NCI-H1048 (cell line): ENCODE measurements at regions not wholly inside any gene's neighbourhood (a gene's known extent, or its start where the extent isn't known, plus 50 kb on each side); places are given as distances from the start of the nearest gene placed in this dataset.

Experiments used
- DNase-seq: peaks from one replicate; lab custom pipeline; 2025; lab: John Stamatoyannopoulos, UW

DNA sequence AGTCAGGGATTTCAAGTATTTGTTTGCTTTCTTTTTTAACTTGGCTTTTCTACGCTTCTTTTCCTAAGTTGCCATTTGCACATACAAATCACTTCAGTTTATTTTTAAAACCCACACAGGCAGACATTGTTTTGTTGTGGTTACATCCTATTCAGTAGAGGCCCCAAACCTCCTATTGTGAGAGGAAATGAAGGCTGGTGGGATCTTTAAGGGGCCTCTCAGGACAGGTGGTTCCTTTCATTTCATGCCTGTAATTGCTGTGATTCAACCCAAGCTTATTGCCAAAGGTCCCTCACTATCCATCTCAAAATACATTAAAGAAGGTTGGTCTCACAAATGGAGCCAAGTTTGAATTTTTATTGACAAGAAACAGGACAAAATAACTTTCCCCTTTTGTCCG is 257.1 kb downstream of the ADAMTS20 start:
- DNase-seq = no peak

GRCh38 chr12:43294147-43294546 is 257.9 kb downstream of the ADAMTS20 start:
- DNase-seq = no peak

GRCh38 chr12:43293396-43293795 is 258.6 kb downstream of the ADAMTS20 start:
- DNase-seq = no peak

DNA sequence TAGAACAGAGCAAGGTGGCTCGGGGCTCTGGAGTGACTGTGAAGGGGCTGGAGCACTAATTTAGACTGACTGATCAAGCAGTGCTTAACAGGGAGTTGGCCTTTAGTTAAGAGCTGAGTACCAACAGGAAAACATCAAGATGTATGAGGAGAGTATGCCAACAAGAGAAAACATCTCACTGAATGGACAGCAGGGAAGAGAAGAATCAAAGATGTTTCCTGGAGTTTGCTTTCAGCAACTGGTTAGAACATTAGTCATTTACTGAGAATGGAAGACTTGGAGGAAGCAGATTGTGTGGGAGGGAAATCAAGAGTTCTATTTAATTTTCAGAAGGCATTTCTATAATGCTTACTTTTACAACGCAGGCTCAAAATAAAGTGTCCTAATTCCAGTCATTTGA is 259.3 kb downstream of the ADAMTS20 start:
- DNase-seq = no peak

DNA sequence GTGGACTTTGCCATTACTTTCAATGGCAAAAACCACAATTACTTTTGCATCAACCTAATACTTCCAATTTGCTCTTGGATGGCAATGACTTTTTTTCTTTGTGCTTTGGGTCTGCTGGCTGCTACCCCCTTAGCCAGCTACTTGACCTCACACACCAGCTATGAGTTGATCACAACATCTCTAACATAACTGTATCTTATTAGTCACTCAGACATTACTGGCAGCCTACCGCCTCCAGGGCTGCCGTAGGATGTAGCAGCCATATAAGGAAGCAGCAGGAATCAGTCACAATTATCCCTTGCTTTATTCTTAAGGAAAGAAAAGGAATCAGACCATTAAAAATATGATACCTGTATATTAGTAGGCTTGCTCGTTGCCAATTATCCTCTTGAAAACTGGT is 260.5 kb downstream of the ADAMTS20 start:
- no peak for DNase-seq

GRCh38 chr12:43290836-43291235 is 261.2 kb downstream of the ADAMTS20 start:
- no peak for DNase-seq

GRCh38 chr12:43289426-43289801 is 262.6 kb downstream of the ADAMTS20 start:
- no peak for DNase-seq

- DNase-seq = no peak
Observed at GRCh38 chr12:43288671-43289425, 263.2 kb downstream of the ADAMTS20 start.

GRCh38 chr12:43287706-43288383 is 264.2 kb downstream of the ADAMTS20 start:
- DNase-seq = no peak

DNA sequence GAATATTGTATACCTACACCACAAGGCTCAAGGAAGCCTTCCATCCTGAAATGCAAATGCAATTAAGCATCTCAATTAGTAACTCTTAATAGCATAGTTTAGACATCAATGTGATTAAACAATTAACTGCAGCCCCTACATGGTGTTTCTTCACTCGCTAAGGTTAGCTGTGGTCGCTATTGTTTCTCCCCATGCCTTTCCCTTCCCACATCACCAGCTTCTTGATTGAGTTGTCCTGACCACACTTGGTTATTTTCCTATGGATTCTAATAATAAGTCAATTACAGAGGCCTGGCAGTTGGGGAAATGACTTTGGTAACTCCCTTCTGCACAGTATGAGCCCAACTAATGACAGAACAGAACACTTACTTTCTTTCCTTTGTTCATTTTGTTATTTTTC is 265.0 kb downstream of the ADAMTS20 start:
- no peak for DNase-seq

DNA sequence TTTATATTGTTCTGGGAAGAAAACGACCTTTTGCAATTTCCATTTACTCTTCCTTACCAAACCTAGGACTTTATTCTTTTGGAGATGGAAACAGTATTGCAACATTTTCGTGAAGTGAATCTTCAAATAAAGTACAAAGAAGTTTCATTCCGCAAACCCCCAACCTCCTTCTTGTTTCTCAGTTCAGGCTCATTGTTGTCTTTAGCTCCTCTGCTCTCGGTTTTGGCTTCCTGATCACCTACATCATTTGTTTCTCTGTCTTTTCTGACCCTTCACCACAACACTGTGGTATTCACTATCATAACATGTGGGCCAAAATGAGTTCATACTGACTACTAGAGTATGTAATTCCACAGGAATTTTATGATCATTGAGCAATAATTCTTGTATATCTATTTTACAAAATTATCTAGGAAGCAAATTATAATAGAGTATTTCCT is 266.8 kb downstream of the ADAMTS20 start:
- no peak for DNase-seq

GRCh38 chr12:43284486-43285158 is 267.4 kb downstream of the ADAMTS20 start:
- DNase-seq = no peak

DNA sequence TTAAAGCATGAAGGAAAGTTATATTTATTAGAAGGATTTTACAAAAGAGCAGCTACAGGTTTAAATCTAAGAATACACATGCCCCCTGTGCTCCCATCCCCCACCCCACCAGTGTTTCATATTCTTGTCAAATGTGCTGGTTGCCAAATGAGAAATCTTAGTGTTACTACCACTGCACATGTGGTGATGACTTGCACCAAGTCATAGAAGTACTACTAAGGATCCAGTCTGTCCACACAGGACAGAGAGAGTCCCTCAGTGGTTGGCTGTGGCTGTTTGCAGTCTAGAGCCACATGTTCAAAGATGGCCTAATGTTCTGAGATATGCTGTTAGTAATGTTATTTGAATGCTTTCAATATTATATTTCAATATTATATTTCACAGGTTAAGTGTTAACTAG is 268.8 kb downstream of the ADAMTS20 start:
- no peak for DNase-seq

DNA sequence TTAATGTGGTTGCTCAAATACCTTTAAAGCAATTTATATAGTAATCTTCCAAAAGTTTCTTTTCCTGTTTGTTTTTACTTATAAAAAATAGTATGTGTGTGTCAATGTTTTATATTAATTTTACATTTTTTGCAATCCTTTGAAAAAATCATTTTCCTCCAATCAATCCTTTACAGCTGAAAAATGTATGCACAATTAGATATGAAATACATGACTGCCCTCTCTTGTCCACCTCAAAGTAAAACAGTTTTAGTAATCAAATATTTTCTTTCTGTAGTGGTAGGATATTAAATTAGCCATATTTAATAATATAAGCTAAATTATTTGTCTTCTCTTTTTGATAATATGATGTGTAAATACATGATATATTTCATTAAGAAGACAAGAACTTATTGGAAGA is 269.9 kb downstream of the ADAMTS20 start:
- no peak for DNase-seq

DNA sequence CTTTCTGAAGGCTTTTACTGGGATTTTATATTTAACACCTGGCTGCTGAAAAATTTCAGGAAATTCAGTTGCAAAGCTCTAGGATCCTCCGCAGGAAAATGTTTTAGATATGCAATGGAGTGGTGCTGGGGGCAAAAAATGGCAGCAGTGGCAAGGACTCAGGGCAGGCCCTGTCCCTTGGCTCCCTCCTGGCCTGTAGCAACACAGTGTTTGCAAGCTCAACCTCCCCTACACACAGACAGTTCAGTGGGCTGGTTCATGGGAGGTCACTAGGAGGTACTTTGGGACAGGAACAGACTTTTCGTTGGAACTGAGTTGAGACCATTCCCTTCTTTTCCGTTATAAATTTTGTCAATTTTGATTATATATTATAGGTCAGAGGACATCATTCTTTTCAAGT is 270.4 kb downstream of the ADAMTS20 start:
- DNase-seq = no peak

DNA sequence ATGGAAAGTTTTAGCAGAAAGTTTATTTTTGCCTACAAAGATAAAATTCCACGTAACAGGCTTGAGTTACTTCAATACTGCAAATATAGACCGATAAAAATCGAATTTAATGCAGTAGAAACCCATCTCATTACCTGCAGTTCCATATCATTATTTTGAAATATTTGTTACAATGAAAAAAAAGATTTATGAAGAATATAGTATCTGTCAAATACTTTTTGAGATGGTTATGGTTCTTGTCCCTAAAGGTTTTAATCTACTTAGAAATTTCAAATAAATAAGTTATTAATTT is 273.5 kb downstream of the ADAMTS20 start:
- no peak for DNase-seq

GRCh38 chr12:43277651-43278540 is 274.1 kb downstream of the ADAMTS20 start:
- DNase-seq = no peak

DNA sequence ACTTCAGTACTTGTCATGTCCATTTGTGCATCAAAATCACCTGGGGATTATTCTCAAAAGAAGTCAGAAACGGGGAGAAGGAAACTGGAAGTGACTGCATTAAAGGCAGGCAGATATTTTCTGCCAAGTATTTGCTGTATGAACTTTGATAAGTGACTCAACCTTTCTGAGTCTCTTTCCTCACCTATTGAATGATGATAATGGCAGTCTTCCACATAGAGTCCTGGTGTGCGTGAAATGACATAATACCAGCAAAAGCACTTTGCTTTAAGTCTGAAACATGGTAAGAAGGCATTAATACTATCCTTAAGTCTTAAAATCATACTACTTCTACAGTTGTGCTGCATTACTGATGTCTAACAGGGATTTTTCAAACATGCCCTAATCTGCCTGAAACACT is 278.5 kb downstream of the ADAMTS20 start:
- no peak for DNase-seq

DNA sequence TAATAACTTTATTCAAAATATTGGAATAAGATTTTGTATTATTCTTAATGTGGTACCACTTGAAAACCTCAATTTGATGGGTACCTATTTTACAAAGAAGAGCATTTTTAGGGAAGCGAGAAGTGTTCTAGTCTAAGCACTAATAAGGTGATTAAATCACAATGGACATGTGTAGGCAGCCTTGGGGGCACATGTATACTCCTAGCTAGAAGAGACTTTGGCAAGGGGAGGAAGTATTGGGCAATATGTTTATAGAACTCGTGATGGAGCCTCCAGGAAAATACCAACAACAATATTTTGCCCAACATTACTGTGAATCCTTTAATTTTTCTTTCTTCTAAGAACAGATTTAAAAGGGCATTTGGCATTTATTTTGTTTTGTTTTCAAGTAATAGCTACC is 280.3 kb downstream of the ADAMTS20 start:
- no peak for DNase-seq

- DNase-seq = no peak
Observed at GRCh38 chr12:43267818-43268217, 284.2 kb downstream of the ADAMTS20 start.

DNA sequence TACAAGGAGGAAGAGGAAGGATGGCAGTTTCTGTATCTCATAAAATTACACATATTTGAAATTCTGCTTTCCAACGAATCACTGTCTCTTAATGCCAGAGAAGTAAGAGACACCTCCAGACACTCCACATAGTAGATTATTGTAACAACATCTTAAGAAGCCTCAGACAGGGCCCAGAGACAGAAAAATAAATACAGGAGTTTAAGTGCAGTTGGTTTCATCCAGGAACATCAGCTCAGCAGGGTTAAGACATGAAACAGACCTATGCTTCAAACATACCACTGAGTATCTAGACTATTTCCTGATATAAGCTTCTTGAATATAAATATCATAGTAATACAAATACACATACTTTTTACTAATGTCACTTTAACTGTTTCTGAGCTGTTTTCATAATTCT is 290.3 kb downstream of the ADAMTS20 start:
- DNase-seq = no peak

GRCh38 chr12:43255522-43256111 is 296.4 kb downstream of the ADAMTS20 start:
- no peak for DNase-seq
